SIG-M5 (cell line): ENCODE measurements at regions not wholly inside any gene's neighbourhood (a gene's known extent, or its start where the extent isn't known, plus 50 kb on each side); places are given as distances from the start of the nearest gene placed in this dataset.
"Not testable (repeated sequence)": the region's sequence is repeated elsewhere in the genome, so short reads cannot be mapped to it uniquely, and the experiment has no call there.

Experiments used
- DNase-seq: peaks from one replicate; lab custom pipeline; 2025; lab: John Stamatoyannopoulos, UW

DNA sequence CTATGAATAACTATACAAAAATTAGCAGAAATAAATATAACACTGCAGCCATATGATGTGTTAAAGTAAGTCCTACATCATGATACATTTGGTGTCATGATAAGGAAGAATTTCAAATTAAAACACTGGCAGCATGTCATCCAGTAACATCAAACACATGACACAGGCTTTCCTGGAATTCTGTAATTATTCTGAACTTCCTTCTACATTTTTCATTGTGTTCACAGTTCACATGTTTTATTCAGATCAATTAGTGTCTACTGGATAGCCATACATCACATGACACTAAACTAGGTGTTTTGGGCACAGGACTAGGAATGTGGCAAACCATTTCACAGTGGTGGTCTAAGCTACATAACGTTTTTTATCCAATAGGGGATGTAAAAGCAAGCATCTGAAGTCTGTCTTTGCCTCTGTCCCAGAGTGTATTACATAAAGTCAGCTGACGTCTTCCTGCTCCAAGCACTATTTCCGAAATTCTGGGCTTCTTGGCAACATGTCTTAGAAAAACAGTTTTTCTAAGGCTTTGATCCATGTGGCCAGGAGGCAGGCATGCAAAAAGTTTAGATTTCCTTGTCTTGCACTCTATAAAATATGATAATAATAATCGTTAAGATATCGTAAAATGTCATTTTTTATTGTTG is 707.9 kb downstream of the CENPC start:
- no peak for DNase-seq

DNA sequence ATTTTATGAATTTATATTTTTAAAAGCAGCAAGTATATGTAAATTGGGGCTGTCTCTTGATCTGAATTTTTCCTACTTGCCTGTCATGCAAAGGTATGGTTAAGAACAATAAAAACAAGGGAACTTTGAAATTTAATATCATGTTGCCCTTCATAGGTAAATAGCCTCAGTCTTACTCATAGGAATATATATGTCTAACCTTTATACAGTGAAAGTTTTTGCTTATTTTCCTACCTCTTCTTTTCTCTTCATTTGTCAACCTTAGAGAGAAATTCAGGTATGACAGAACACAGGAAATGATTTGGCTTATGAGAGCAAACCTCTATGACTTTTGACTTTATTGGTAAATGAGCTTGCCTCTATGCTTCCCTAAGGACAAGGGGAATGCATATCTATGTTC is 716.0 kb downstream of the CENPC start:
- DNase-seq = no peak

DNA sequence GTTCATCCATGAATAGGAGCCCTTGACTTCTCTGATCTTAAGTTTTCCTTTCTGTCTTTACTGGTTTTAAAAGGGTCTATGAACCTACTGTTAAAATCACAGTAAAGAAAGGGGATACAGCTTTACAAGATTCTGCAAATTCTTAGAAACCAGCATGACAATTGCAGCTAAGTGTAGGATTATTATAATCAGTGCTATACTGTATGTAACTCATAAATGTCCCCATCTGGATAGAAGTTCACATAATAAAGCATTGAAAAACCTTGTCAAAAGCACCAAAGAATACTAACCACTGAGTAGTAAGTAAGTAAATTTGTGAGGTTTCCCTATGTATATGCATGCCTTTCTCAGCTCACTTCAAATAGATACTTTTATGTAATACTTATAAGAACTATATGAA is 724.6 kb downstream of the CENPC start:
- no peak for DNase-seq

DNA sequence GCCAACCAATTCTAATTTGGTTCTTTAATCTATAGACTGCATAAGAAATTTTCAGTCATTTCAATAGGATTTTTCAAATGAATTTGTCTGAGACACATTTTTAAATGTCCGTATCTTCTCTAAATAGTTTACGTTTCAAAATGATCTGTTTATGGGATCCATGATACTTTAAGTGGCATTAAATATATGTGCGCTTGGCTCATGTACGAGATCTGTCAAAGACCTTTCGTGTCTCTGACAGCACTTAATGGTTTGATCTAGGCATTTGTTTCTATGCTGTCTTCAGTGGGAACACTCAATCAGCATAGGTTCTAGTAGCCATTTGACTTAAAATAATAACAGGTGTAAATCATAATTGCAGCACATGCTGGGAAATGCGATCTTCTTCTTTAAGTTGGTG is 731.0 kb downstream of the CENPC start:
- no peak for DNase-seq

DNA sequence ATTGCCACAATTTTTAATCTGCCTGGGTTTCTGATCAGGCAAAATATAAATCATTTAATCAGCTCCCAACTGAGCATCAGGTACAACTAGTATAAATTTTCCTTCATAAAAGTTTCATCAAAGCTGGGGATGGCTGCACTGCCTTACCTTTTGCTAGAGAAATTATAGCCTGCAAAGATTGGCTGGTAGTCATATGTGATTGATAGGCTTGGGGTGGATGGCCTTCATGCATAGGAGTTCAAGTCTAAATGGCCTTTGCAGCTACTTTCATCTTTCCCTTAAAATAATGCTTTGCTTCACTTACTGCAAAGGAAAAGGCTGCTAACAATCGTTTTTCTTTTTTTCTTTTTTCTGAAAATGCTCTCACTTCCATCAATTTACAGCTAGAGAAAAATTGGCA is 739.7 kb downstream of the CENPC start:
- no peak for DNase-seq

DNA sequence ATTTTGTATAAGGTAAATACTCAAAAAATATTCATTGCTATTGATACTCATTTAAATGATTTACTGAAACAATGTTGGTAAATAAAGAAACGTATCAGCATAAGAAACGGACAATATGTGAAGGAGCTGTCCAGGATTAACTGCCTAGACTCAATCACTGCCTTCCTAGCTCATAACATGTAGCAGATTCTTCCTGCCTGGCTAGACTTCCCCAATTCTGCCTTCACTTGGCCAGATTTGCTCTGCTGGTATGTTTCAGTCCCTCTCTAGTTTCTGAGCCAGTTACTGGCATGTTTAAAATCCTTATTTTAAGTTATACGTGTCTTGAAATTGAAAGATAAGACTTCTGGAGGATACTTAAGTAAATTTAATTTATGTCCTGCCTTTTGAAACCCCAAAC is 740.3 kb downstream of the CENPC start:
- DNase-seq = no peak

DNA sequence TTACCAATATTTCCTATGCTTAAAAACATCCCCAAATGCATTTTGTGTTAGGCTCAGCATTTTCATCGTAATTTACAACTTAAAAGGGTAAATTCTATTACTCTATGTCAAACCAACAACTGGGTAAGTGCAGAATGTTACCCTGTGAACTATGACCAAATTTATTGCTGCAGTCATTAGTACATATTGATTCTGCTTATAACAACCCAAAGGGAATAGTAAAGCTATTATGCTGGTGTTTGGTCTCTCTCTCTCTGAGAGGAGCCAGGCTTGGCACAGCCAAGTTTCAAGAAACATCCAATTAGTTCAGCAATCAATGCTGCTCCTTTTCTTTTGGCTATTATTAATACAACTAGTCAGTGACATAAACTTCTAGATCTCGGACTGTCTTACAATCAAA is 747.7 kb downstream of the CENPC start:
- no peak for DNase-seq

DNA sequence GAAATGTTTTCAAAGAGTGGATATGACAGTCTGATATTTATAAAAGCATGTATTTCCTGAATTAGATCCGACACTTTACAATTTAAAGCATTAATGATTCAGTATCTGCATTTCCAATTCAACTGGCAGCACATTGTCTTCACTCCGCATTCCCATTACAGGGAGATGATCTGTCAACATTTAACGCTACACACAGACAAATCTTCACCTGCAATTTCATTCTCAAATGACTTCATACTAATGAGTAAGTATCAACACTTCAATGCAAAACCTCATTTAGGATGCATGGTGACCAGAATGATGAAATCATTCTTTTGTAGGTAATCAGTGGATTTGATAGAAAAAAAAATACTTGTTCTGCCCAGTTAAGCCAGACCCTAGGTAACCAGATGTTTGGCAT is 749.6 kb downstream of the CENPC start:
- DNase-seq = no peak

DNA sequence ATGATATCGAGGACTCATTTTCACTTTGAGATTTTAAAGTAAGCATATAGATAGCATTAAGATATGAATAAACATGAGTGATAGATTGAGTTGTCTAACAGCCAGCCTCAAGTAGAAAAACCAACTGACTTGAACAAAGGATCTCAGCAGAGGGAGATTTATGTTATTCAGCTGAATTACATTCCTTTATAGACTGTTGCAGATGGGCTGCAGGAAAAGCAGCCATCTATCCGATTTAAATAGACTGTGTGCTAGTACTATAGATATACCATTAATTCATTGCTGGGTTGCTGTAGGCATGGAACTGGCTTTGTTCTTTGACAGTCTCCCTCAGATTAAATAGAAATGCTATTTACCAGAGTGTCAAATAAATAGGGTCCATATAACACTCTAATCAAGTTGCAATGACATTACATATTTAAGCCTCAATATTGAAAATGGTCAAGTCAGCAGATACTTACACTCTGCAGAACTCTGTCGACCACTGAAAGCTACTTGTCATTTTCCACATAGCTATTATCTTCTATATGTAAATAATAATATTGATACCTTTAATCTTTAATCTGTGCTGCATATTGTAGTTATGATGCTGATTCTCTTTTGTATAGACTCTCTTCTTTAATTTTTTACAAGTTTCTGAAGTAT is 750.8 kb downstream of the CENPC start:
- DNase-seq = no peak

DNA sequence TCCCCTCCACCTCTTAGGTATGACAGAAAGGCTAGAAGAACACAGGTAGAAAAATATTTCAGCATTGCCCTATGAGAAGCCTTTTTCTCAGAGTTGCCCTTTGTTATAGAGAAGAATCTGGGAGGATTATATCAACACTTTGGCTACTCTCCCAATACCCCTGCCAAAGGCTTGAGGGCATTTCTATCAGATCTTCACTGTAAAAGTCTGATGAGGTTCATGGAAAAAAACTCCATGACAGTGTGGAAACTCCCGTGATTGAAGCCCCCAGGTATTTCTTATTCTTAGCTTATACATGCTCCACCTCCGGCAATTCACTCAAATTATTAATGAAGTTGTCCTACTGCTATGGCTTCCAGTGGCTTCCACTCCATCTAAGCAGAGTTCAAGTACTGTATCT is 753.6 kb downstream of the CENPC start:
- DNase-seq = no peak

DNA sequence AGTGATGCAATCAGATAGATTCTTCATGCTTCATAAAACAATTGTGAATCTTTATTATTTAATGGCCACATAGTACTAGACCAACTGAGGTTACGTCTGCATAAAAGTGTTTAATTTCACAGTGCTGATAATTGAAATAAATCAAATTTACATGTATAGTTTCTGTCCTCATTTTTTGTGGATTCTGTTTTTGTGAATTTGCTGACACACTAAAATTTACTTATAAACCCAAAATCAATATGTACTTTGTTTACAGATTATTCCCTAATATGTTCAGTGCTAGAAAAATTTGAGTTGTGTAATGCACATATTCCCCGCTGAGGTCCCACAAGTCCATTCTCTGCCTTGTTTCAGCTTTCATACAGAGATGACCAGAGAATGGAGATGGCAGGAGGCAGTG is 759.8 kb downstream of the CENPC start:
- DNase-seq = no peak

DNA sequence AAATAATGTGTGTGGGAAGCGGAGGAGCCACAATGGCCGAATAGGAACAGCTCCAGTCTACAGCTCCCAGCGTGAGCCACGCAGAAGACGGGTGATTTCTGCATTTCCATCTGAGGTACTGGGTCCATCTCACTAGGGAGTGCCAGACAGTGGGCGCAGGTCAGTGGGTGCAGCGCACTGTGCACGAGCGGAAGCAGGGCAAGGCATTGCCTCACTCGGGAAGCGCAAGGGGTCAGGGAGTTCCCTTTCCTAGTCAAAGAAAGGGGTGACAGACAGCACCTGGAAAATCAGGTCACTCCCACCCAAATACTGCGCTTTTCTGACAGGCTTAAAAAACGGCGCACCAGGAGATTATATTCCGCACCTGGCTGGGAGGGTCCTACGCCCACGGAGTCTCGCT is 762.6 kb downstream of the CENPC start:
- DNase-seq = not testable (repeated sequence)

DNA sequence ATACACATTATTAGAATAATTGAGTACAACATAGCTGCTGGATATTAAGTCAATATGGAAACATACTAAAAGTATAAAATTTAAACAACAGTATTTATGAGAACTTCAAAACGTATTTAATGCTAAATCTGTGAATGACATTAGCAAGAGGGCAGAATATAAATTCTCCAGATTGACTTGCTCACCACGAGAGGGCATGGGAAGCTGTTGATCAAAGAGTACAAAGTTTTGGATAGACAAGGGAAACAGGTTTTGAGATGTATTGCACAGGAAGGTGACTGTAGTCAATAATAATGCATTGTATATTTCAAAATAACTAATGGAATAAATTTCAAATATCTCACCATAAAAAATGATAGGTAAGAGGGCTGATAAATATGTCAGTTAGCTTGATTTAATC is 768.2 kb downstream of the CENPC start:
- DNase-seq = no peak

DNA sequence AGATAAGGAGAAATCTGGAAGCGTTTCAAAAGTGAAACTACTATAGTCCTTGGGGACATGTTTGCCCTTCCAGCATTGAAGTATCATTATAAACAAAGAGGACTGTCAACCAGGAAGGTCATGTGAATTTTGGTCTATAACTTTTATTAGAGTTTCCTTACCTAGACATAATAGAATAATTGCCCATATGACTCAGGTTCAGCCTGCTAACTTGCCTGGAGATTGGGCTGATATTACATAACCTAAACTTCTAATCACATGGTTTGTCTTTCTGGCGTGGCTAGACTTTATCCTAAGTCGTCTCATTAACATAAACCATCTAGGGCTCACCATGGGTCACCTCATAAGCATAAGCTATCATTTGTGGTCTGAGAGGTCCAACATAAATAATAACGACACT is 775.9 kb downstream of the CENPC start:
- DNase-seq = no peak

DNA sequence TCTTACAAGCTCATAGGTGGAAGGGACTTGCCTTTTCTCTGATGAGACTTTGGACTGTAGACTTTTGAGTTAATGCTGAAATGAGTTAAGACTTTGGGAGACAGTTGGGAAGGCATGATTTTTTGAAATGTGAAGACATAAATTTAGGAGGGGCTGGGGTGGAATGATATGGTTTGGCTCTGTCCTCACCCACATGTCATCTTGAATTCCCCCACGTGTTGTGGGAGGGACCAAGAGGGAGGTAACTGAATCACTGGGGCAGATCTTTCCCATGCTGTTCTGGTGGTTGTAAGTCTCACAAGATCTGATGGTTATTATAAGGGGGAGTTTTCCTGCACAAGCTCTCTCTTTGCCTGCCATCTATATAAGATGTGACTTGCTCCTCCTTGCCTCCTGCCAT is 777.9 kb downstream of the CENPC start:
- no peak for DNase-seq

DNA sequence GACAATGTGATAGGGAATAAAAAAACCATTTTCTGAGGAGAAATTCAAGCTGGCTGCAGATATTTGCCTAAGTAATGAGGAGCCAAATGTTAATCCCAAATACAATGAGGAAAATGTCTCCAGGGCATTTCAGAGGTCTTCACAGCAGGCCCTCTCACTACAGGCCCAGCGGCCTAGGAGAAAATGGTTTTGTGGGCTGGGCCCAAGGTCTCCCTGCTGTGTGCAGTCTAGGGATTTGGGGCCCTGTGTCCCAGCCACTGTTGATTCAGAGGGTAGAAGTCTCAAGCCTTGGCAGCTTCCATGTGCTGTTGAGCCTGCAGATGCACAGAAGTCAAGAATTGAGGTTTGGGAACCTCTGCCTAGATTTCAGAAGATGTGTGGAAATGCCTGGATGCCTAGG is 778.7 kb downstream of the CENPC start:
- DNase-seq = no peak

DNA sequence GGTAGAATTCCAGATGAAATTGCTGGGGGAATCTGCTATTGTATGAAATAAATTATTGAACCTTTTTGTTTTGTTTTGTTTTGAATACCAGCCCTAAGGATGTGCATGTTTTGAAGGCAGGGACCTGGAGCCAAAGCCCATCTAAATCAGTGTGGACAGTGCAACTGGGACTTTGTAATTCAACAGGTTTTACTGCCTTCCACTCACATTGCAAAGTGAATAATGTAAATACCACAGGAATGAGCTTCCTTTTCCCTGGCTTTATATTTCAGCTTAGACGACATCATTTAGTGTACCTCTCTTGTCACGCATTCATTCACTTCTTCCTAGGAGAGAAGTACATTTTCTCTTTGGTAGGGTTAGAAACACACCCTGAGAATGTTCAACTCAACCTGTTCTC is 795.0 kb downstream of the CENPC start:
- DNase-seq = no peak

DNA sequence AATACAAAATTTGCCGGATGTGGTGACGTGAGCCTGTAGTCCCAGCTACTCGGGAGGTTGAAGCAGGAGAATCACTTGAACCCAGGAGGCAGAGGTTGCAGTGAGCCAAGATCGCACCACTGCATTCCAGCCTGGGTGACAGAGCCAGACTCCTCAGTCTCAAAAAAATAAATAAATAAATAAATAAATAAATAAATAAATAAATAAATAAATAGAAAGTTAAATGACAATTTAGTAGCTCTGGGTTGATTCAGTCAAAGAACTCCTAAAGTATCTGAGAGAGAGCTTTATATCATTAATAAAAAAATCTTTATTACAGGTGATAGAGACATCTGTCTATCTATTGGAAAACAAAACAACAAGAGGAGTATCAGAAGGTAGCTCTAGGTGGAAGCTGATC is 798.4 kb downstream of the CENPC start:
- DNase-seq = not testable (repeated sequence)

DNA sequence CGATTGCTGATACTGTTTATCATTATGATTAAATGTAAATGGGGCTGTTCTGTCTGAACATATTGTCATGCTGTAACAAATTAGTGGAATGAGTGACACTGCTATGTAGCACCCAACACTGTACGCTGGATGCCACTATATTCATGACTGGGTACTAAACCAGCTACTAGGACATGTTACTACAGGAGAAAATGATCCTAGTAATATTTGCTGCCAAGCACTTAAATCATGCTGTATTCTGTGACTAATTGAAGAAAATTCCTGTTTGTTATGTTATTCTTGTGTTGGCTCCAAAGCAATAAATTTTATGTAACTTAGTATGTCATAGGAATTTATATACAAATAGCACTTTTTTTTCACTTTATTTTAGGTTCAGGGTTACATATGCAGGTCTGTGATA is 804.2 kb downstream of the CENPC start:
- DNase-seq = no peak

DNA sequence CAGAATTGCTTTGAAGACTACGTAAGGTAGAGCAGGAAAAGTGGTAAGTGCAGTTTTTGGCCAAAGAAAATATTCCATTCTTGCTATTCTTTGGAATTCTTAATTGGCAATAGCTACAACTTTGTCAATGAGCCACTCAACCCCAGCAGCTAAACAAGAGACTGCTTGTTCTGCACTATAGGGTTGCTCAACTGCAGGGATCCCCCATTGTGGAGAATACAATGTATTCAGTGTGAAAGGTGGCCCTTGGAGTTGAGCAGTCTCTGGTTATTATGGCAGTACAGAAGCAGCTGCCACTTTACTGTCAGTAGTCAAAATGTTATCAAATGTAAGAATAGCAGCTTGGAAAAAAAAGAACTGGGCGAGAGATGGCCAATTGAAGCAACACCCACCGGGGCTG is 808.7 kb downstream of the CENPC start:
- DNase-seq = no peak

DNA sequence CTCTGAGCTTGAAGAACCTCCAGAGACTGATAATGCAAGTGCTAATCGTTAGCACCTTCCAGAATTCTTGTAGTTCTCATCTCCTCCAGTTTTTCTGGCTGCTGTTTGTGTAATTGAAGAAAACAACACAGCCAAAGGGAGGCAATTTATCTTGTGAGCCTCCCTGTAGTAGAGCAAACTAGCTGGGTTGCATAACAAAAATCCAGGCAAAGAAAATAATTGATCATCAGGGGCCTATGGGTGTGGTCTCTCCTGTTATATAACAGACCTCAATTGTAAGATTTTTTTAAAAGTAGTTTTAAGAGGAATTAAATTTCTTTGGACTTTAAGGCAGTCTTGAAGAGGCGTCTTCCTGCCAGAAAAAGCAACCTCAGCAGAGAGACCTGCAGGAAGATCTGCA is 817.0 kb downstream of the CENPC start:
- no peak for DNase-seq

DNA sequence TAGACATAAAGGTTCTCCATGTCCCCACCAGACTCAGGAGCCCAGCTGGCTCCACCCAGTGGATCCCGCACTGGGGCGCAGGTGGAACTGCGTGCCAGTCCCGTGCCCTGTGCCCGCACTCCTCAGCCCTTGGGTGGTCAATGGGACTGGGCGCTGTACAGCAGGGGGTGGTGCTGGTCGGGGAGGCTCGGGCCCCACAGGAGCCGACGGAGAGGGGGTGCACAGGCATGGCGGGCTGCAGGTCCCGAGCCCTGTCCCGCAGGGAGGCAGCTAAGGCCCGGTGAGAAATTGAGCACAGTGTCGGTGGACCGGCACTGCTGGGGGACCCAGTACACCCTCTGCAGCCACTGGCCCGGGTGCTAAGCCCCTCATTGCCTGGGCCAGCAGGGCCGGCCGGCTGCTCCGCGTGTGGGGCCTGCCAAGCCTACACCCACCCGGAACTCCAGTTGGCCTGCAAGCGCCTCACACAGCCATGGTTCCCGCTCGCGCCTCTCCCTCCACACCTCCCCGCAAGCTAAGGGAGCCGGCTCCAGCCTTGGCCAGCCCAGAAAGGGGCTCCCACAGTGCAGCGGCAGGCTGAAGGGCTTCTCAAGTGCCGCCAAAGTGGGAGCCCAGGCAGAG is 832.9 kb downstream of the CENPC start:
- not testable (repeated sequence) for DNase-seq

DNA sequence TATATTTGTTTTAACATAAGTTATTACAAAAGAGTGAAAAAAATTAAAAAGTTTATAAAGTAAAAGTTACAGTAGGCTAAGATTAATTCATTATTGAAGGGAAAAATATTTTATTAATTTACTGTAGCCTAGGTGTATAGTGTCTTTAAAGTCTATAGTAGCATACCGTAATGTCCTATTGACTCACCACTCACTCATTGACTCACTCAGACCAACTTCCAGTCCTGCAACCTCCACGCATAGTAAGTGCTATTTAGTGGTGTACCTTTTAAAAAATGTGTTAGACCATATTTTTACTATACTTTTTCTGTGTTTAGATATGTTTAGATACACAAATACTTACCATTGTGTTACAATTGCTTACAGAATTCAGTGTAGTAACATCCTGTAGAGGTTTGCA is 841.1 kb downstream of the CENPC start:
- DNase-seq = no peak

DNA sequence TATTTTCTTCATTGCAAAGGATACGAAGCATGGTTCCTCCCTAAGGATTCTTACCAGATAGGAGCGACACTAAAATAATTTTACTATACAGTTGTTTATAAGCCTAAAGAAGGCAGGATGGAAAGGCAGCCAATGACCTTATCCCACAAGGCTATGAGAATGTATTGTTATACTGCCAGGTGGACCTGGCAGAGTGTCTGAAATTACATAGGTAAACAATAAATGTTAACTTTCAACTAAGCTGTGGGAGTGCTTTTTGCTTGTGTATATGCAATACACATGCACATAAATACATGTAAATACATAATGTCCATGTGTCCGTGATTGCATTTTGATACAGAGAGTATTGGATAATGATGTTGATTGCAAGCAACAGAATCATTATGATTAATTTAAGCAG is 850.6 kb downstream of the CENPC start:
- DNase-seq = no peak
